Renal pelvis (tissue), 1 donor: ENCODE measurements at regions not wholly inside any gene's neighbourhood (a gene's known extent, or its start where the extent isn't known, plus 50 kb on each side); places are given as distances from the start of the nearest gene placed in this dataset.
A peak's percentile ranks its signal among the peaks of the same experiment; 100 is the strongest.

Experiments used
- DNase-seq: peaks from one replicate; pipeline ENCODE4 v3.0.0-alpha.2; 2013

- no peak for DNase-seq
Observed at GRCh38 chr5:129821477-129822131, 73.7 kb downstream of the MINAR2 start.

- DNase-seq = no peak
Observed at GRCh38 chr5:129830288-129830687, 74.0 kb upstream of the CHSY3 start.

- DNase-seq = no peak
Observed at GRCh38 chr5:129836321-129836720, 67.9 kb upstream of the CHSY3 start.

GRCh38 chr5:129844764-129845163 lies 59.5 kb upstream of the CHSY3 start:
- DNase-seq = no peak

GRCh38 chr5:129852747-129853352 lies 51.4 kb upstream of the CHSY3 start:
- peak; percentile 59 for DNase-seq

- DNase-seq = no peak
Observed at GRCh38 chr5:129853588-129853987, 50.7 kb upstream of the CHSY3 start.
